RPMI8226 (cell line): ENCODE measurements at regions not wholly inside any gene's neighbourhood (a gene's known extent, or its start where the extent isn't known, plus 50 kb on each side); places are given as distances from the start of the nearest gene placed in this dataset.
"Not testable (repeated sequence)": the region's sequence is repeated elsewhere in the genome, so short reads cannot be mapped to it uniquely, and the experiment has no call there.

ENCODE experiments used
- DNase-seq: peaks from one replicate; pipeline ENCODE4 v3.0.0-alpha.2; 2015

GRCh38 chr12:127767656-127768055 lies 499.3 kb upstream of the TMEM132C start:
- no peak for DNase-seq

- DNase-seq, result peak; percentile 59
Observed at GRCh38 chr12:127770118-127770517, 496.9 kb upstream of the TMEM132C start.

GRCh38 chr12:127771546-127771945 lies 495.4 kb upstream of the TMEM132C start:
- no peak for DNase-seq

GRCh38 chr12:127773520-127773919 lies 493.4 kb upstream of the TMEM132C start:
- DNase-seq, result peak; percentile 44

- DNase-seq, result no peak
Observed at GRCh38 chr12:127774828-127775227, 492.1 kb upstream of the TMEM132C start.

GRCh38 chr12:127779301-127780045 lies 487.5 kb upstream of the TMEM132C start:
- no peak for DNase-seq

- DNase-seq, result no peak
Observed at GRCh38 chr12:127780881-127781280, 486.1 kb upstream of the TMEM132C start.

- no peak for DNase-seq
Observed at GRCh38 chr12:127781336-127781735, 485.6 kb upstream of the TMEM132C start.

- no peak for DNase-seq
Observed at GRCh38 chr12:127785540-127785939, 481.4 kb upstream of the TMEM132C start.

- no peak for DNase-seq
Observed at GRCh38 chr12:127785986-127786590, 480.9 kb upstream of the TMEM132C start.

GRCh38 chr12:127787544-127787943 lies 479.4 kb upstream of the TMEM132C start:
- DNase-seq, result no peak

GRCh38 chr12:127790376-127790775 lies 476.6 kb upstream of the TMEM132C start:
- DNase-seq, result no peak

- no peak for DNase-seq
Observed at GRCh38 chr12:127791217-127791616, 475.8 kb upstream of the TMEM132C start.

- DNase-seq, result no peak
Observed at GRCh38 chr12:127797918-127798317, 469.1 kb upstream of the TMEM132C start.

GRCh38 chr12:127802271-127802670 lies 464.7 kb upstream of the TMEM132C start:
- no peak for DNase-seq

- DNase-seq, result no peak
Observed at GRCh38 chr12:127803545-127803944, 463.4 kb upstream of the TMEM132C start.

- DNase-seq, result no peak
Observed at GRCh38 chr12:127809275-127809674, 457.7 kb upstream of the TMEM132C start.

GRCh38 chr12:127810041-127810440 lies 456.9 kb upstream of the TMEM132C start:
- no peak for DNase-seq

GRCh38 chr12:127810459-127810858 lies 456.5 kb upstream of the TMEM132C start:
- not testable (repeated sequence) for DNase-seq

GRCh38 chr12:127811988-127812387 lies 455.0 kb upstream of the TMEM132C start:
- DNase-seq, result no peak

- DNase-seq, result no peak
Observed at GRCh38 chr12:127813147-127813546, 453.8 kb upstream of the TMEM132C start.

- DNase-seq, result no peak
Observed at GRCh38 chr12:127819056-127819455, 447.9 kb upstream of the TMEM132C start.

GRCh38 chr12:127820271-127820670 lies 446.7 kb upstream of the TMEM132C start:
- DNase-seq, result no peak

GRCh38 chr12:127820846-127821245 lies 446.1 kb upstream of the TMEM132C start:
- no peak for DNase-seq
